Caki2 (cell line): ENCODE measurements at regions not wholly inside any gene's neighbourhood (a gene's known extent, or its start where the extent isn't known, plus 50 kb on each side); places are given as distances from the start of the nearest gene placed in this dataset.

Source experiments
- DNase-seq: peaks from one replicate; pipeline ENCODE4 v3.0.0-alpha.2; 2015; ENCODE audit warnings: low read depth
- in situ Hi-C: cut with HindIII; loops from 2 replicates; pipeline ENCODE4 v1.10.0; 2016; ENCODE audit warnings: low sequenced_read_pairs, low pct_unique_long_range_greater_than_20kb, mixed read lengths

DNA sequence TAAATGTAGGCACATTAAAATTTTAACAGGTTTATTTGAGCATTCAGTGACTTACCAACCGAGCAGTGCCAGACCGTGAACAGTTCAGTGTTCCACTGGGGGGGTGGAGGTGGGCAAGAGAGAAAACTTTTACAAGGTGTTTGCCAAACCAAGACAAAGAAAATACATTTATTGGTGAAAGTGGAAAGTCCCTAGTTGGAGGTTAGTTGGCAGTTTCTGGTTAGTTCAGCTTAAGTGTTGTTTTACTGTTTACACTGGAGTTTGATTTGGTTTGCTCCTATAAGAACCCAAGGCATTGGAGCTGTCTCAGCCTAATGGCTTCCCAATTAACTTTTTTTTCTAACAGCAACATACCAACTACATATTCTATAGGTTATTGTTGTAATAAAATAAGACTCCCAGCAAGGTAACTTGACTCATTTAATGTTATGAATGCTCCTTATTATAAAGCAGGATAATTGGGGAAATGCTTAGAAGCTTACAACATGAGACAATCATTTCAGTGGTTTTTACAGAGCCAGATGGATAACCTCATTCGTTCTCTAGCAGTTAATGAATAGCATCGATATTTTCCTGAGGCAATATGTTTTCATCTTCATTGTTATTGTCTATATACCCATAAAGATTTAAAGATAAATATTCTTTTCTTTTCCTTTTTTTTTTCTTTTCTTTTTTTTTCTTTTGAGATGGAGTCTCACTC lies 115.8 kb downstream of the ETNK1 start:
- peak; percentile 41 for DNase-seq
- in situ Hi-C loops, result no loop called here

DNA sequence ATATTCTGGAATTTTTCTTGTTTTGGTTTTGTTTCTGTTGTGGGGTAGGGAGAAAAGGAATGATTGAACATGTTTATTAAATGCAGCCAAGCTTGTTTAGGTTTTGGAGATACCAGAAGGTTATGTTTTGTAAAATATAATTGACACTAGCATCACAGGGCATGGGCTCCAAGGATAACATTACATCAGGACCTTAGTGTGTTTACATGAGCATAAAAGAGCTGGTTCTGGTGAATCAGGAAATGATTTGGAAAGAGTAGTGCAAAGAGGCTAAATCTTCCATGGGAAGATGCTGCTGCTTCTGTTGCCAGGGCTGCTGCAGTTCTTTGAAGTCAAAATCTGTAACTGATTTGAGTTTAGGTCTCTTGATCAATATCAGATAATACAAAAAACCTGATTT lies 118.7 kb downstream of the ETNK1 start:
- in situ Hi-C loops, result no loop called here
- DNase-seq, result no peak

DNA sequence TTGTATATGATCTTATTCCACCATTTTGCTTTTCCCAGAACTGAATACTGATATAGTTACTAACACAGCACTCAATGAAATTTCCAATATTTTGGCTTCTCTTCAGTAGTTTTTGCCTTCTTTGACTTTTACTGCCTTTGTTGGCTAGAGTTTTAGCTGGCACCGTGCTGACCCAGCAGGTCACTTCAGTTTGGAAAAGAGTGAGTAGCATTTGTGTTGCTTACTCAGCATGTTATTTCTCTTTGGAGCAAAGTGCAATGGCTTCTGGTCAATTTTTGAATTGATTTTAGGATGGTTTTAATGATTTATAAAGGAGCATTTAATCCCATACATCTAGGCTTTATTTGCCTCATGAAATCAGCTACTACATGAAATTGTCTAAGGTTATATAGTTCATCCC lies 119.2 kb downstream of the ETNK1 start:
- in situ Hi-C loops, result no loop called here
- no peak for DNase-seq

DNA sequence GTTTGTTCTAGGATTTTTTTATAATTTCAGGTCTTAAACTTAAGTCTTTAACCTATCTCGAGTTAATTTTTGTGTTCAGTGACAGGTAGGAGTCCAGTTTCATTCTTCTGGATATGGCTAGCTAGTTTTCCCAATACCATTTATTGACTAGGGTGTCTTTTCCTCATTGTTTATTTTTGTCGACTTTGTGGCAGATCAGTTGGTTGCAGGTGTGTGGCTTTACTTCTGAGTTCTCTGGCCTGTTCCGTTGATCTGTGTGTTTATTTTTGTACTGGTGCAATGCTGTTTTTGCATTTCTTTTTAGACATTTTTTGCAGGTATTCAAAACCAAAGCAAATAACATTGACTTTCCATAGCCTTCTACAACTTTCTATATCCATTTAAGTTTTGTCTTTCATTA lies 121.7 kb downstream of the ETNK1 start:
- no peak for DNase-seq
- in situ Hi-C loops, result no loop called here

DNA sequence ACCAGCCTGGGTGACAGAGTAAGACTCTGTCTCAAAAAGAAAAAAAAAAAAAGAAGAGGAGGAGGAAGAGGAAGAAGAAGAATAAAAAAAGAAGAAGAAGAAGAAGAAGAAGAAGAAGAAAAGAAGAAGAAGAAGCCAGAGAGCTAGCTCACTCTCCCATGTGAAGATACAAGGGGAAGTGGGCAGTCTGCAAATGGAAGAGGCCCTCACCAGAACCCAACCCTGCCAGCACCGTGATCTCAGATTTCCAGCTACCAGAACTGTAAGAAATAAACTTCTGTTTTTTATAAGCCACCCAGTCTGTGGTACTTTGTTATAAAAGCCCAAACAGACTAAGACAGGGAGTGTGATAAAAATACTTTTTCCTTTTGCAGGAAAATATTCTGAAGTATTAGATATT lies 130.7 kb downstream of the ETNK1 start:
- in situ Hi-C loops, result no loop called here
- DNase-seq, result no peak

DNA sequence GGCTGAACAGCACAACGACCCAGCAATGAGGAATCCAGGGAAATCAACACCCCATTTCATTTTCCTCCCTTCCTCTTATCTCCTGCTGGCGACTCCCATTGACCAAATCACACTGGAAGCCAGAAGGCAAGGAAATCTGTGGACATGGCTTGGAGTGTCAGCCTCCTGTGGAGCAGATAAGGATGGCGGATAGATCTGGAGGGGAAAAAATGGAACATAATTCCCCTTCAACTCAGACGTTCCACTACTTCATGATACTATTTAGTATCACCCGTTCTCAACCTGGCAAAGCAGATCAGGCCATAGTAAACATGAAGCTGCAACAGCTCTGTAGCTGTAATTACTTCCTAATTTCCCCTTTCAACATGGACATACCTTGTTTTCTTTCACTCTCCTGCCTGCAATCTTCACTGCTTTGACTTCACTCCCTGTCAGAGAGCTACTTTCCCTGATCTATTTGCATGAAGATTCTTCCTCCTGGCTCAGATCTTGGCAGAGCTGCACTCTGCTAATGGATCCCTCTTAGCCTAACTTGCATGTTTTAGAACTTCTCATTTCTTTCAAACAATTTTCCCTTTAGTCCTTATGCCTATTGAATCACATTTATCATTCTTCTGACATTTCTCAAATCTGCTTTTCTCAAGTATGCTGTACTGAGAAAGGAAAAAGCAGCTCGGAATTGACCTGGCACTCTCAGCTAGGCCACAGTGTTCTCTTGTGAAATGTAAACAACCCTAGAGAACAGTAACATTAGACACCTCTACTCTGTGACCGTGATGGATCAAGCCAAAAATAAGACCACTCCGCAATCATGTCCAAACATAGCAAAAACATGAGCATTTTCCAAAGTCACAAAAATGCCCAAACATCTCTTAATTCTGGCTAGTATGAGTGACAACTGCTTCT lies 135.1 kb downstream of the ETNK1 start:
- no peak for DNase-seq
- in situ Hi-C loops, result no loop called here

DNA sequence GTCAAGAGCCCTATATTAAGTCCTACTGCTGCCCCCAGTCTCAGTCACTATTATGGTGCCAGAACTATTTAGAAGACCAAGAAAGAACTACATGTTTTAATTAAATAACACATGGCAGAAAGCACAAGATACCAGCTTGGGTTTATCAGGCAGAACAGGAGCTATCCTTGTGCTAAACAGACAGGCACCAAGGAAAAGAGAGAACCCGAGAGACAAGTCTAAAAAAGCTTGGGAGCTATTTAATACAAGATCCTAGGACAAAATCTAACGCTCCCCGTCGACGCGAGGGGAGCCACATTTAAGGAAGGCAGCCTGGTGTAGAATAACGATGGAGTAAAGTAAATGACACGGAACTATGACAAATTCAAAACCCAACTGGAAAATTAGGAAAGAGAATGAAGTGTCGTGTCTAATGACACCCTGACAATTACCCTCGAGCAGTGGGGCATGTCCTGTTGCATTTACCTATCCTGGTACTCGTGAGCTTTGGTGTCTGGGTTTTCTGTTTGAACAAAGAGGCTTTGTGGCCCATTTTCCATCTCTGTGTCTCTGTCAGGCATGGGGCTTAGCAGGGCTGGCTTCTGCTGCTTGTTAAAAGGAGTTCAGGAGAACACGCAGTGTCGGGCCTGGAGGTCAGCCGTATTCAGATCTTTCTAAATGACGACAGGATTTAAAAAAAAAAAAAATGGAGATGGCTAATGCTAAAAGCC lies 140.6 kb downstream of the ETNK1 start:
- in situ Hi-C loops, result no loop called here
- DNase-seq, result no peak

DNA sequence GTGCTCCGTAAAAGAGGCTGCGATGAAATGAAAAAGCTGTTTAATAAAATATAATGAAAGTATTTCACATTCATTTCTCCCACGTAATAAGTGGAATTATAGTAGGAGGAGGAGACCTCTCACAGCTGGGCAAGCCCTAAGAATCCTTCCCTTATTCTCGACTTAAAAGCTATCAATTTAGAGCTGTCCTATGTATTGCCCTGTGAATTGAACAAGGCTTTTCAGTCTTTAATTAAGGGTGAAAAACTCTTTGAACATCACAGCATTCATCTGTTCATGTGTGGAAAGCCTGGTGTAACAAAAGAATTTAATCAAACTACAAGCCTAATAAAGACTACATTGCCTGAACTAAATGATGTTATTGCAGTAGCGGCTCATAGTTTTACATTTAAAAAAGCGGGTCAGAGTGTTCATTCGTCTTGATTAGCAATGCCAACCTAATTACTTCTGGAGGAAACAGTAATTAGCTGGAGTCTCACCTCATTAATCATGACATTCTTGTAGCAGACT lies 142.0 kb downstream of the ETNK1 start:
- in situ Hi-C loops, result no loop called here
- DNase-seq, result no peak

DNA sequence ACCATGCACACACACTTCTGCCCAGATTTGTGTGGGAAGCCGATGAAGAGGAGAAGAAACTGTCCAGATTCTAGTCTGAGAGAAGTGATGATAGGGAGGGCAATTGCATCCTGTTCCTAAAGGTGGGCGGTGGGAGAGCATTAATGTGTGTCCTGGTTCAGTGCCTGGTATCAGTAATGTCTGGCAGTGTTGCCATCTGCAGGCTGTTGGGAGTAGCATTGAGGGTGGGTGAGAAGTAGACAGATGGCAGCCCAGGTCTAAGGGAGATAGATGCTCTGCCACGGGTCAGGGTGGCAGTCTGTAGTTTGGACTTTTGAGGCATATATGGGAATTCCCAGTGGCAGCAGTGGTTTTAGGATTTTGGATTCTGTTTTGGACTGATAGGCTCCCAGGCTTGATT lies 156.4 kb downstream of the ETNK1 start:
- in situ Hi-C loops, result no loop called here
- no peak for DNase-seq

DNA sequence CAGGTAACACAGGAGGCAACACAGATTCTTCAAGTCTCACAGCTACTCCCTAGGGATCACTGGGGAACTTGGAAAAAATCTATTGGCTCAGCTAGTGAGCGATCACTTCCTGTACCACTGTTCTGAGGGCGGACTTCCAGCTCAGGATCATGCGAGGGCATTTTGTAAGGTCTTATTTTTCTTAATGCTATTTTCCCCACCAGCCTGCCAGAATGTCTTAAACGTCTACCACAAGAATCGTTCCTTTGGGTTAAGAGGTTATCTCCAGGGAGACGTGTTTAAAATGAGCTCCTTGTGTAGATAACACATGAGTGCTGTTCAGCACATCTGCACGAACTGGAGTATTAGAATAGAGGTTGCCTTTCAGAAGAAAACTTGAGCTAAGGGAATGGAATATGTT lies 162.6 kb downstream of the ETNK1 start:
- in situ Hi-C loops, result no loop called here
- no peak for DNase-seq

DNA sequence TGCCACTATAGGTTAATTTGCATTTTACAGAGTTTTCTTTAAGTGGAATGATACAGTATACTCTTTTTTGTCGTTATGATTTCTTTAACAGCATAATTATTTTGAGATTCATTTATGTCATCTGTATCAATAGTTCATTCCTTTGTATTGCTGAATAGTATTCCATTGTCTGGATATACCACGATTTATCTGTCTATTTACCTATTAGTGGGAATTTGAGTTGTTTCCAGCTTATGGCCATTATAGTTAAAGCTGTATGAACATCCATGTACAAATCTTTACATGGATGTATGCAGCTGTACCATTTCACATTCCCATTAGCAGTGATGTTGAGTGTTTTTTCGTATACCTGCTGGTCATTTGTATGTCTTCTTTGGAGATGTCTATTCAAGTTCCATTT lies 163.9 kb downstream of the ETNK1 start:
- no peak for DNase-seq

DNA sequence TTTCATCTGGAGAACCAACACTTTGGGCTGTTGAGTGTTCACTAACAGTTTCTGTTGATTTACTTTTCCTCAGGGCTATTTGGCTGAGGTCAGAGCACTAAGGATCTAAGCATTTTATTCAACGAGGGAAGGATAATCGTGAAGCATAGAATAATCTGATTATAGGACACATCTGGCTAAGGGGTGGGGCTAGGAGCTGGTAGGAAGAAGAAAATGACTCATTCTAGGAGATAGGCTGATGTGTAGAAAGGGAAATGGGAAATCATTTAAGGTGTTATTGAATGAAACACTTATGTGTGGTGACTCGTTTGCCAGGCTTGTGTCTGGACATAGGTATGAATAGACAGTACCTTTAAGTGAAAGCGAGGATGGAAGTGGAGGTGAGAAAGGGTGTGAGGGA lies 167.2 kb downstream of the ETNK1 start:
- no peak for DNase-seq
- in situ Hi-C loops, result no loop called here

More for the DNA sequence above, 163.9 kb downstream of the ETNK1 start:
- in situ Hi-C loops, result no loop called here

DNA sequence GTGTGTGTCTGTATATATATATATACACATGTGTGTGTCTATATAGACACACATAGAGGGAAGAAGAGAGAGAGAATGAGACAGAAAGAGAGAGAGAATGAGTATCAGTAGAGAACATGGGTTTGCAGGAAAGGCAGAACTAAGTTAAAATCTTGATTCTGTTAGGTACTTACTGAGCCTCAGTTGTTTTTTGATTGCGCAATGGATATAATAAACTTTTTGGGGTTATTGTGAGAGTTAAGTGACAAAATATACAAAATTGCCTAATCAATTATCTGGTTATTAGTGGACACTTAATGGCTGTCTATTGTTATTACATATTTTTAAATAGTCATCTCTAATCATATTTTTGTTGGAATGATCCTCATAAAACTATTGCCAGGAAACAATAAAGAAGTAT lies 169.0 kb downstream of the ETNK1 start:
- no peak for DNase-seq
- in situ Hi-C loops, result no loop called here

DNA sequence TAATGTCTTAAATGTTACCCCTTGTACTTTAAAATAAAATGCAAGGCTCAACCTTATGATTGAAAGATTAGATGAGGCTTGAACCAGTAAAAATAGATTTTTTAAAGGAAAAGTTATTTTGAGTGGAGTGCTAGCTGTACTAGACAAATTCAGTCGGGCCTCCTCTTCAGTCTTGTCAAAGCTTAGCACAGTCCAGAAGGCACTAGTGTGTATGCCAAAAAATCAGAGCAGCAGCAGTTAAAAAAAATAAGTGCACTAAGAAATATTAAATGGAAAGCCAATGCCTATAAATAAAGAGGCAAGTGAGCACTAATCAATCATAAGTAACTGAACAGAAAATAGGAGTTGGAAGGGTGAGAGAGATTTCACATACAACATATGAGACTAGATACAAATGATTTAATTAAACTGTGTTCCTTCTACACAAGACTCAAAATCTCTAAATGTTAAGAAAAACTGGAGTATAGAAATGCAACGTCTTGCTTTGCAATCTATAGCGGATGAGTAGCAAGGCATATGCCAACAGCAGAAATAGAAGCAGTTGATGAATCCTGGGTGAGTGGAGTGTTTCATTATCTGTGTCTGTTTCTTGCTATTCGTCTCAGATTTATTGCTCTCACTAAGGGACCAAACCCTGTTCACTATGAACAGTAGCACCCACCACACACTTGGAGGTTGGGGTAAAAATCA lies 172.1 kb downstream of the ETNK1 start:
- no peak for DNase-seq
- in situ Hi-C loops, result no loop called here

DNA sequence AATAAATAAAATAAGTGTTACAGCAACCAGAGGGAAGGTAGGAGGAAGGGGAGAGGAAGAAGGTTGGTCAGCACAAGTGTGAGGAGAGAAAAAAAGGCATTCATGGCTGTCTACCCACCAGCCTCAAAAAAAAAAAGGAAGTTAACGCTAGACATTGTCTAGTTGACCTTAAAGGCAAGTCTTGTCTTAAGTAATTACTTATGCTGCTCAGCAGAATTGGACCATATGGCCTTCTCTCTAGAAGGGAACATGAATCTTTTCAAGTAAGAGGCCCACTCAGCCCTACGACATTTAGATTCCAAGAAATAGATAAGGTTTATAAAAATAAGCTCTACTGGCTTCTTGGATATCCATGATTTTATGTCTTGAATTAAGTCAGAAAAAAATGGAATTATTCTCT lies 172.7 kb downstream of the ETNK1 start:
- in situ Hi-C loops, result no loop called here
- DNase-seq, result no peak

DNA sequence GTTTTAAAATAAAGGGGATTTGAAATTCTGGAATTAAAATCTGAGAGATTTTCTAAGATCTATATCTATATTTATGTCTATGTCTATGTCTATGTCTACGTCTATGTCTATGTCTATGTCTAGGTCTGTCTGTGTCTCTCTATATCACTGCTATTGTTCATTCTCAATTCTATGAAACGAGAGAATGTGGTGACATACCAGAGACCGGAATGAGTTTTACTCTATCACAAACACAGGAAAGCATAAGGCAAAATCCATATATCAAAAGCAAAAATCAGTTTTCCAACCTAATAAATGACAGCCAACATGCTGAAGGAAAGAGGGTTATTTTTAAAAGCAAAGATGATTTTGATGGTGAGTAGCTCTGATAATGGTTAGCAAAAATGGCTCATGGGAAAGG lies 173.1 kb downstream of the ETNK1 start:
- no peak for DNase-seq
- in situ Hi-C loops, result no loop called here

DNA sequence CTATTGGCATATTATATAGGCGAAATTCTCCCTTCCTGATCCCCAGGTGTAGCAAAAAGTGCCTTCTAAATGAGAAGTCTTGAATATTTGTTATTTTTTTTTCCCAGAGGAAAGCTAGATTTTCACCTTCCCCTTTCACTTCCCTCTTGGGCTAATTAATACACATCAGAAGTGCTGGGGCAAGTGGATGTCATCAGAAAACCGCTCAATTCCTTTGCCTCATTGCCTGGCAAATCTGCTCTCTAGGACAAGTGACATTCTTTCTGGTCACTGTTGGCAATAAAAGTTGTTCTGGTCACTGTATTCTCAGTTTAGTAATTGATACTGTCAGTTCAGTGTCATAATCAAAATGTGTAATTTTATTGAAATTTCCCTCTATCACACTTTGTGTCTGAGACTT lies 174.5 kb downstream of the ETNK1 start:
- in situ Hi-C loops, result no loop called here
- no peak for DNase-seq

DNA sequence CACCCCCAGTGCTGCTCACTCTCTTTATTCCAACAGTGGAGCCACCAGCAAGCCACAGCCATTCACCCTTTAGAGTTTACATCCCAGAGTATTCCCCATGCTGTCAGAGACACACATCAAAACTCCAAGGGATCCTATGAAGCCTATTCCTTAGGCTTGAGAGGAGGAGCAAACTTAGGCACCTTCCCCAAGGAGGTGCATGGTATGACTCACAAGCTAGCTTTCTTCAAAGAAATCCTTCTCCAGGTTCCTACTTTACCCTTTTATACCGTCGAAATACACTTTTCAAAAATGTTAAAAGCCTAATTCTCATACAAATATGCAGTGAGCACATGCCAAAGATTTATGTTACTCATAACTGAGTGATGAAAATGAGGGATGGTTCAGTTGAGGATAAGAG lies 175.4 kb downstream of the ETNK1 start:
- DNase-seq, result no peak
- in situ Hi-C loops, result no loop called here
